ENCODE measurements at regions not wholly inside any gene's neighbourhood (a gene's known extent, or its start where the extent isn't known, plus 50 kb on each side); places are given as distances from the start of the nearest gene placed in this dataset.

DNA sequence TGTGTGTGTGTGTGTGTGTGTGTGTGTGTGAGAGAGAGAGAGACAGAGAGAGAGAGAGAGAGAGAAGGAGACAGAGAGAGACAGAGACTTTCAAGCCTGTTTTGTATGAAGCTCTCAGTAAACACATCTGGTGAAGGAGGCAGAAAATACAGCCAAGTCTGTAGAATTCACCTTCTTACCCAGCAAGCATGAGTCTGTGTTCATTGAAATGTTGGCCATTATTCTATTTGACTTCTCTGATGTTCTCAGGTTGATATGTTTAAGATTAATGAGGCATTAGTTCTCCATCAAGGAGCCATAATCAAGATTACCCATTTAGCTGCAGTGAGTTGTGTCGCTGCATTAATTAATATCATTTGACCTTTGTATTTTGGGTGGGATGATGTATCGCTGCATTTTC lies 895.8 kb upstream of the EEF2KMT start:
- H2AFZ ChIP-seq (ENCODE audit: low read depth, low read length, poor library complexity, severe bottlenecking), result no peak overlapping the region
- no TSS peak for BruUV-seq (replicated peaks)
- CTCF ChIA-PET, result no interaction called here
- peaks cover 0 to under 1% of the 10 kb centered on the region in 2 experiments; a peak in 1 of 4 replicates for H3K9me3 ChIP-seq (ENCODE audit: control insufficient read depth in 1 of 2, insufficient read depth in 1 of 2, low read depth in 1 of 2, low read length in 2 of 2)
- no peak for ATAC-seq
- no peak overlapping the region for H3K4me3 ChIP-seq (replicated peaks in 1 of 2; ENCODE audit: low read depth in 1 of 2, low read length in 2 of 2)
- H3K4me1 ChIP-seq (ENCODE audit: control insufficient read depth in 1 of 2, insufficient read depth in 2 of 2, low read length in 2 of 2), result no peaks in the 10 kb centered on the region
- H3K36me3 ChIP-seq (ENCODE audit: control insufficient read depth in 1 of 2, insufficient read depth in 2 of 2, low read length in 2 of 2), result no peaks in the 10 kb centered on the region
- no peaks in the 10 kb centered on the region for H3K27me3 ChIP-seq (ENCODE audit: insufficient read depth, low read length)
- no peaks in the 10 kb centered on the region for H3K79me2 ChIP-seq (ENCODE audit: insufficient read depth, low read length)
- no peaks in the 10 kb centered on the region for H4K20me1 ChIP-seq (ENCODE audit: insufficient read depth)
- DNase-seq (ENCODE audit: low read depth, low spot score), result no peak
- H3K9ac ChIP-seq (ENCODE audit: low read length), result no peak overlapping the region
- H3K9me2 ChIP-seq (ENCODE audit: insufficient read depth), result no peaks in the 10 kb centered on the region
- intact Hi-C loops (cut with micrococcal nuclease), result no loop called here
- TF ChIP-seq RAD21 (IDR thresholded peaks at IDR 0.05; ENCODE audit: low read depth) (no peak), EZH2phosphoT487 (IDR thresholded peaks at IDR 0.05; ENCODE audit: borderline replicate concordance) (no peak), SRF (IDR thresholded peaks at IDR 0.05; ENCODE audit: low read depth) (no peak), ZFX (IDR thresholded peaks at IDR 0.05) (no peak), SIN3A (IDR thresholded peaks at IDR 0.05; ENCODE audit: low read depth) (no peak), TCF7L2 (IDR thresholded peaks at IDR 0.05; ENCODE audit: borderline replicate concordance, extremely low read depth, insufficient read depth, insufficient read length) (no peak), POLR2AphosphoS5 (IDR thresholded peaks at IDR 0.05; ENCODE audit: low read depth, low read length) (no peak), CEBPB (IDR thresholded peaks at IDR 0.05; ENCODE audit: low read depth) (no peak), ZNF274 (IDR thresholded peaks at IDR 0.05; ENCODE audit: low read depth, low read length) (no peak), ELF1 (IDR thresholded peaks at IDR 0.05; ENCODE audit: borderline replicate concordance, low read depth) (no peak)
- TF ChIP-seq, protein P1, sequence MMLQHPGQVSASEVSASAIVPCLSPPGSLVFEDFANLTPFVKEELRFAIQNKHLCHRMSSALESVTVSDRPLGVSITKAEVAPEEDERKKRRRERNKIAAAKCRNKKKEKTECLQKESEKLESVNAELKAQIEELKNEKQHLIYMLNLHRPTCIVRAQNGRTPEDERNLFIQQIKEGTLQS (IDR thresholded peaks at IDR 0.05), result no peak
- TF ChIP-seq, protein P2, sequence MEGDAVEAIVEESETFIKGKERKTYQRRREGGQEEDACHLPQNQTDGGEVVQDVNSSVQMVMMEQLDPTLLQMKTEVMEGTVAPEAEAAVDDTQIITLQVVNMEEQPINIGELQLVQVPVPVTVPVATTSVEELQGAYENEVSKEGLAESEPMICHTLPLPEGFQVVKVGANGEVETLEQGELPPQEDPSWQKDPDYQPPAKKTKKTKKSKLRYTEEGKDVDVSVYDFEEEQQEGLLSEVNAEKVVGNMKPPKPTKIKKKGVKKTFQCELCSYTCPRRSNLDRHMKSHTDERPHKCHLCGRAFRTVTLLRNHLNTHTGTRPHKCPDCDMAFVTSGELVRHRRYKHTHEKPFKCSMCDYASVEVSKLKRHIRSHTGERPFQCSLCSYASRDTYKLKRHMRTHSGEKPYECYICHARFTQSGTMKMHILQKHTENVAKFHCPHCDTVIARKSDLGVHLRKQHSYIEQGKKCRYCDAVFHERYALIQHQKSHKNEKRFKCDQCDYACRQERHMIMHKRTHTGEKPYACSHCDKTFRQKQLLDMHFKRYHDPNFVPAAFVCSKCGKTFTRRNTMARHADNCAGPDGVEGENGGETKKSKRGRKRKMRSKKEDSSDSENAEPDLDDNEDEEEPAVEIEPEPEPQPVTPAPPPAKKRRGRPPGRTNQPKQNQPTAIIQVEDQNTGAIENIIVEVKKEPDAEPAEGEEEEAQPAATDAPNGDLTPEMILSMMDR (IDR thresholded peaks at IDR 0.05 in 2 of 3, conservative IDR thresholded peaks at IDR 0.05 in 1 of 3; ENCODE audit: borderline replicate concordance in 1 of 3, insufficient read depth in 1 of 3, low read depth in 2 of 3, low read length in 2 of 3), result no peak
- H3K27ac ChIP-seq (ENCODE audit: low read depth, low read length), result no peak overlapping the region
- no peak overlapping the region for H3K4me2 ChIP-seq (ENCODE audit: low read length)
- RAD21 ChIA-PET (ENCODE audit: low non-redundant PET in 1 of 2, low total read pairs in 2 of 2, uncharacterized antibody in 2 of 2, unreplicated experiment in 2 of 2), result no interaction called here
- POLR2A ChIA-PET, result no interaction called here
